Ishikawa (cell line): ENCODE measurements at regions not wholly inside any gene's neighbourhood (a gene's known extent, or its start where the extent isn't known, plus 50 kb on each side); places are given as distances from the start of the nearest gene placed in this dataset.

Experiments
- CEBPB ChIP-seq: IDR thresholded peaks from 2 replicates; pipeline ENCODE4 v1.6.1; 2012
- CREB1 ChIP-seq: IDR thresholded peaks from 2 replicates; pipeline ENCODE4 v1.6.1; 2012; ENCODE audit warnings: low read depth
- EGR1 ChIP-seq: IDR thresholded peaks from 2 replicates; pipeline ENCODE4 v1.6.1; 2012
- EP300 ChIP-seq: IDR thresholded peaks from 2 replicates; pipeline ENCODE4 v1.6.1; 2012; ENCODE audit warnings: borderline replicate concordance
- FOXM1 ChIP-seq: IDR thresholded peaks from 2 replicates; pipeline ENCODE4 v1.6.1; 2012; ENCODE audit warnings: low read depth, borderline replicate concordance
- MAX ChIP-seq: IDR thresholded peaks from 2 replicates; pipeline ENCODE4 v1.6.1; 2012
- NFIC ChIP-seq: IDR thresholded peaks from 2 replicates; pipeline ENCODE4 v1.6.1; 2012
- RAD21 ChIP-seq: IDR thresholded peaks from 2 replicates; pipeline ENCODE4 v1.6.1; 2012; ENCODE audit warnings: low read depth
- REST ChIP-seq: IDR thresholded peaks from 2 replicates; pipeline ENCODE4 v1.6.1; 2012; ENCODE audit warnings: low read depth, mild to moderate bottlenecking
- TAF1 ChIP-seq: IDR thresholded peaks from 2 replicates; pipeline ENCODE4 v1.6.1; 2012; ENCODE audit warnings: low read depth, mild to moderate bottlenecking
- TCF12 ChIP-seq: IDR thresholded peaks from 2 replicates; pipeline ENCODE4 v1.6.1; 2012; ENCODE audit warnings: low read depth
- TEAD4 ChIP-seq: IDR thresholded peaks from 2 replicates; pipeline ENCODE4 v1.6.1; 2012
- YY1 ChIP-seq: IDR thresholded peaks from 2 replicates; pipeline ENCODE4 v1.6.1; 2012; ENCODE audit warnings: low read depth
- ZBTB7A ChIP-seq: IDR thresholded peaks from 2 replicates; pipeline ENCODE4 v1.6.1; 2012; ENCODE audit warnings: low read depth
- TF ChIP-seq, protein P1 (sequence below): IDR thresholded peaks from 2 replicates; pipeline ENCODE4 v1.6.1; 2012

- no peak for TF ChIP-seq YY1
- no peak for TF ChIP-seq TCF12
- TF ChIP-seq ZBTB7A = no peak
- no peak for TF ChIP-seq CREB1
- TF ChIP-seq FOXM1 = no peak
- TF ChIP-seq, protein P1, sequence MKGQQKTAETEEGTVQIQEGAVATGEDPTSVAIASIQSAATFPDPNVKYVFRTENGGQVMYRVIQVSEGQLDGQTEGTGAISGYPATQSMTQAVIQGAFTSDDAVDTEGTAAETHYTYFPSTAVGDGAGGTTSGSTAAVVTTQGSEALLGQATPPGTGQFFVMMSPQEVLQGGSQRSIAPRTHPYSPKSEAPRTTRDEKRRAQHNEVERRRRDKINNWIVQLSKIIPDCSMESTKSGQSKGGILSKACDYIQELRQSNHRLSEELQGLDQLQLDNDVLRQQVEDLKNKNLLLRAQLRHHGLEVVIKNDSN = no peak
These were observed 282.9 kb downstream of the SLITRK5 start for GRCh38 chr13:87954091-87954490.

DNA sequence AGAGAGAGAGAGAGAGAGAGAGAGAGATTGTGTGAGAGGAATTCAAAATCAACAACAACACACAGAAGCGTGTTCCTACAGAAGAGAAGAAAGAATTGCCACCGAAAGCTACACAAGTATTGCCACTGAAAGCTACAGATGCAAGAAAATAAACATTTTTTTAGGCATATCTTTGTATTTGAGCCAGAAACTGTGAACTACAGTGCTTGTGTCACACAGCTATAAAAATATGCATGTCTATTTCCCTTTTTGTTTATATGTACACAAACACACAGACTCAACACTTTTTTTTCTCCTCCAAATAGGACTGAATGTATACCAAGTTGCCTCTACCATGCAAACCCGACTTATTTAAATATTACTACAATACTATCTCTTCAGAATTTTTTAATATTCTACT lies 290.4 kb downstream of the SLITRK5 start:
- no peak for TF ChIP-seq RAD21
- TF ChIP-seq TAF1 = no peak
- TF ChIP-seq YY1 = no peak
- TF ChIP-seq NFIC = no peak
- TF ChIP-seq ZBTB7A = no peak
- no peak for TF ChIP-seq MAX
- no peak for TF ChIP-seq FOXM1

GRCh38 chr13:87972568-87972967 lies 301.4 kb downstream of the SLITRK5 start:
- TF ChIP-seq REST = no peak
- no peak for TF ChIP-seq MAX
- no peak for TF ChIP-seq YY1
- no peak for TF ChIP-seq CREB1
- no peak for TF ChIP-seq RAD21
- no peak for TF ChIP-seq TEAD4
- no peak for TF ChIP-seq CEBPB
- no peak for TF ChIP-seq EP300
- TF ChIP-seq, protein P1 = no peak
- no peak for TF ChIP-seq NFIC
- no peak for TF ChIP-seq FOXM1
- no peak for TF ChIP-seq ZBTB7A

GRCh38 chr13:87975035-87975434 lies 303.9 kb downstream of the SLITRK5 start:
- TF ChIP-seq NFIC (no peak), TEAD4 (no peak), MAX (no peak)
- TF ChIP-seq, protein P1 = no peak

DNA sequence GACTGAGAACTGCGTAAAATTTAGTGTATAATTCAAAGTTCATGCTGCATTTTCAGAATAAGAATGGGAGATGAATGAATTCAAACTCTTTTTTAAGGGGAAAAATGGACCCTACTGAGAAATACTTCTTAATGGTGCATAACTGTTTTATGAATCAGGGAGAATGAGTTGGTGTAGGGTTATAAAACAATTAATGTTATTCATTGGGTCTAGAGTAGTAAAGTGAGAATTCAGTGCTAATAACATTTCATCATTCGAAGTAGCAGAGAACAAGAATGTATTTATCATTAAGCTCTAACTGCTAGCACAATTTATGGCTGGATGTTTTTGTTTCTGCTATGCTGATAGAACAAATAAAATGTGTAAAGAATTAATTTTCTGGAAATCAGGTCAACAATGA lies 310.2 kb downstream of the SLITRK5 start:
- TF ChIP-seq NFIC = no peak
- no peak for TF ChIP-seq YY1
- TF ChIP-seq RAD21 = no peak
- no peak for TF ChIP-seq ZBTB7A
- TF ChIP-seq, protein P1 = no peak
- no peak for TF ChIP-seq REST
- no peak for TF ChIP-seq FOXM1
- no peak for TF ChIP-seq EGR1
- no peak for TF ChIP-seq MAX
- TF ChIP-seq TAF1 = no peak
- TF ChIP-seq CREB1 = no peak
- TF ChIP-seq CEBPB = no peak
- TF ChIP-seq TEAD4 = no peak
- no peak for TF ChIP-seq TCF12
- no peak for TF ChIP-seq EP300
